NCI-H446 (cell line): ENCODE measurements at regions not wholly inside any gene's neighbourhood (a gene's known extent, or its start where the extent isn't known, plus 50 kb on each side); places are given as distances from the start of the nearest gene placed in this dataset.

Experiments
- DNase-seq, 2 experiments: peaks; one replicate each; lab custom pipeline; 2025; lab: John Stamatoyannopoulos, UW

DNA sequence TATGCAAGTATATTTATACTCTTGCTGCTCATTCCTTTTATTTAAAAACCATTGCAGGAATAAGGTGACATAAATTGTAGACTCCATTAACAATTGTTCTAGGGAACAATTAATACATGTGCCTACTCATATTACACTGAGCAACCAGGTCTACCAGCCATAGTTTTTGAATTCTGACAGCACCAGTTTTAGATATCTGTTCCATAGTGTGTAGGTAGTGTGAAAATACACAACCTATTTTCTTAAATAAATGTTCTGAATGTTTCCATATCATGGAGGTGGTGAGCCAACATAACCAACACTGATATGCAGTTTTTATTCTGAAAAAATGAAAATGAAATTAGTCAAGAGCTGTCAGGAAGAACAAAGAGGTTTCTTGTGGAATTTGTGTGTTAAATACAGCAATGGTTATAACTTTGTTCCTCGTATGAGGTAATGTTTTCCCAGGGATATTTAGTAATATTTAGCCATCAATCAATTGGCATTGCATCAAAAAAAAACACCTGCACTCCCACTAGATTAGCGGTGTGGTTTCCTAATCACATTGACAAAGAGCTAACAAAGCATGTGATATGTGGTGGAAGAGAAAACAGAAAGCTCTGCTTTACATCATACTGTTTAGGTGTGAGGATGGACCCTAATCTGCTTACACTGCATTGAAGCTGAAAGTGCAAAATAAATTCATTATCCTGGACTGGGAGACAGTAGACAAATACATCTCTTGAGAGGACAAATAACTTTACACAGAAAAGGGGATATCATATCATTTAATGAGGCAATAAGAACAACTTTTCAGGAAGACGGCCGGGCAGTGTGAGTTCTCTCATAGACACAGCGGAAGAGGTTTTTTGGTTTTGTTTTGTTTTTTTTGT is 369.5 kb upstream of the THBS1 start:
- DNase-seq: no peak

GRCh38 chr15:39213385-39213840 is 367.5 kb upstream of the THBS1 start:
- no peak for DNase-seq

DNA sequence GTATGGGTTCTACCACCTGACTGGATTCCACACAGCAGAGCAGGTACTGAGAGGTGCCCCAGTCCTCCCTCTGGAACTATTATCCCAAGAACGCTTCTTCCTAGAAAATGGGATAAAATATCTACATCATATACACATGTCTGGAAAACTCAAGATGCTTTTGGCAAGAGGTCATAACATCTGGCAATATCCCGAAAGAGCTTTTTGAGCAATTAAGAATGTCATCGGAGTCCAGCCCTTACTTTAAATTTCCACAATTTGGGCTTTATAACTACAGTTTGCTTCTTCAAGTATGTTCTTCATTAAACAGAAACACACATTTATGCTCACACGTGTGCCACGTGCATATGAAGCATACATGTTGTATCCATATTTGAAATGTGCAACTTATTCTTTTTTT is 365.9 kb upstream of the THBS1 start:
- DNase-seq: no peak

- no peak for DNase-seq
Measured at GRCh38 chr15:39216816-39217215, 364.1 kb upstream of the THBS1 start.

DNA sequence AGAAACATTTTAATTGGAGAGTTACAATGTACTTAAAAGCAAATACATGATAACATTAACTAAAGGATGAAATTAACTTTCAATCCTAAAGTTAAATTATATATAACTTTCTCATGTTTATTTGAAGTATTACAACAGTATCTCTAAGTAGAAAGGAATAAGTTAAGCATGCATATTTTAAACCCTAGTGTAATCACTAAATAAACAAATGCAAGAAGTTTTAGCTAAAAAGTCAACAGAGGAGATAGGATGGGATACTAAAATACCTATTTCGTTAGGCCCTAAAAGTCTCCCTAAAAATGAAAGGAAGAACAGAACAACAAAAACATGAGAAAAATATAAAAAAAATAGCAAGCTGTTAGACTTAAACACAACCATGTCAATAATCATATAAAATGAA is 361.3 kb upstream of the THBS1 start:
- DNase-seq: no peak

GRCh38 chr15:39226169-39226937 is 354.5 kb upstream of the THBS1 start:
- no peak for DNase-seq

- peak in 1 of 2 experiments; percentile 17 for DNase-seq
Measured at GRCh38 chr15:39227001-39227400, 353.9 kb upstream of the THBS1 start.

DNA sequence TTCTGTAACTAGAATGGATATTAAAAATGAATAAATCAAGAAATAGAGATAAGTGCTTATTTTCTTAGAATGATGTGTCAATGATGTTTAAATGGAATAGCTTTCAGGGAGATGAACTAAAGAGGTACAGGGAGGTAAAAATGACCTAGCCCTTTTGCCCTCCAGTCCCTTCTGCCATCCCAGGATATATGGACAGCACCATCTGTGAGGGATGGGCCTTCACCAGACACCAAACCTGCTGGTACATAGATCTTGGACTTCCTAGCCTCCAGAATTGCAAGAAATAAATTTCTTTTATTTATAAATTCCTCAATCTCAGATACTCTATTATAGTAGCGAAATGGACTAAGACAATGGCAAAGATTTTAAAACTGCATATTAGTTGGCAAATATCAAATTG is 352.0 kb upstream of the THBS1 start:
- no peak for DNase-seq

DNA sequence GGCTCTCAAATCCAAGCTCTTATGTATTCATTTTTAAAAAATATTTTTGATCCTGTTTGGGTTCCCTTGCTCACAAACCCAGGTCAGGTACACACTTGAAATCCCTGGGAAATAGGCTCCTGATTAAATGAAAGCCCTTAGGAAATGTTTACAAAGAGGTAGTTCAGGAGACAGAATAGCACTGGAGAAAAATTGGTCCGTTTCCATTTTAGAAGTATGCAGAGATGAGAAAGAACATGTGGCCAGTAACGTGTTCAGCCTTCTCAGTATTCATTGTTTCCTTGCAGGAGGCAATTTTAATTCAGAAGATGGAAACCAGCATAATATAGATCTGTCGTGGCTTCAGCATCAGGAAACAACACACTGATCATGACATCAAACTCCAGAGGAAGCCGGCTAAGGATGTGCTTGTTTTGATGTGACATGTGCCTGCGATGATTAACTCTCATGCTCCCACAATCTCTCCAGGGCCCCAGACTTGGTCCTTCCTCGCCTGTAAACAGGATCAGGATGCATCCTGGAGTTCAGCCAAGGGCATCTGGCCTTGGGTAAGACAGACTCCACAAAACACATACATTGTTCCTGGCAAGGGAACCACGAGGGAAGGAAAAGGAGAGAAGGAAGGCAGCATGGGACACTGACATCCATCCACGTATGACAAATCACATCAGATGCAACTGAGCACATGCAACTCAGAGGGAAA is 350.5 kb upstream of the THBS1 start:
- DNase-seq: peak; percentile 48 to 73

- no peak for DNase-seq
Measured at GRCh38 chr15:39230908-39231285, 350.0 kb upstream of the THBS1 start.

DNA sequence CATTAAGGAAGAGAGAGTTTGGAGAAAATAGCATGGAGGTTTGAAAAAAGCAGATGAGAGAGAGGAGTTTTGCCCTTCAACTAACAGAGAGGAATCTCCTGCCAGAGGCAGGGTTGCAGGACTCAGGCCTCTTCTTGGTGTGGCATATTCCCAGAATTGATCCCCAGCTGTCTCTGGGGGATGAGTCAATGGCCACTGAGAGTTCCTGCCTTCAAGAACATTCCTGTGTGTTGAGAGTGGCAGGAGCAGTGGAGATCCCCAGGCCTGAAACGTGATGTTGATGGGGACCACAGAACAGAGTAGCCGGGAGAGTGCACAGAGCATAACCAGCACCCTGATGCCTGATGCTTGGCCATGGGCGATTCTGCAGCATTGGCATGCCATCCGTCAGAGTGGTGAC is 348.4 kb upstream of the THBS1 start:
- DNase-seq: no peak

- no peak for DNase-seq
Measured at GRCh38 chr15:39235084-39235795, 345.6 kb upstream of the THBS1 start.

GRCh38 chr15:39236375-39236774 is 344.5 kb upstream of the THBS1 start:
- no peak for DNase-seq

DNA sequence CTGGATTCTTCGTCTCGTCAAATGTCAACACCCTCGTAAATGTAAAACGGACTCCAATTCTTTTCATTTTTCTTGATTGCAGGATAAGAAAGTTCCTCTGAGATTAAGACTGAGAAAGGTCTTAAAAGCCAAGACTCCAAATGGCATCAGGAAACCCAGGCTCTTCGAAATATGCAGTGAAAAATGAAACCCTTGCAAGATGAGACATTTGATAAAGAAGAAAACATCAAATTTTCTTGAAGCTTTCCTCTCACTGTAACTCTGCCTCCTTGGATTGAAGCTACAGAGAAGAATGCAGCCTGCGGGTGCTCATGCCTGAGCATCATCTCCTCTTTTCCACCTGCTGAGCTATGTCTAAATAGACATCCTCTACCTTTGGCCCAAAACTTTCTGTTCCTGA is 342.4 kb upstream of the THBS1 start:
- no peak for DNase-seq

DNA sequence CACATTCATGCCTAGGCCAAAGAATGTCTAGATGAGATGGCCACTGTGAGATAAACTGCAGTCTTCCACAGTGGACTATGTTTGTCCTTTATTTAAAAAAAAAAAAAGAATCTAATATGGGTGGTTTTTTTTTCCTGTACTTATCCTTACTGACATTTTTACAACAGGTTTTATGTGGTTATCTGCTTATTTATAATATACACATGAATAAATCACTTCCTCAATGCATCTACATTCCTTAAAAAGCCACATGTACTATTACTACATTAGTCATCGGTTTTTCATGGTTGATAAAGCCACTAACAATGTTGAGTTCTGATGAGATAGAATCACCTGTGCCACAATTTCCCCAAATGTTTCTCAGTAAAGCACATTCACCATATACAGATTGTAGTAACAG is 341.3 kb upstream of the THBS1 start:
- no peak for DNase-seq

GRCh38 chr15:39242345-39242744 is 338.5 kb upstream of the THBS1 start:
- DNase-seq: peak in 1 of 2 experiments; percentile 6

DNA sequence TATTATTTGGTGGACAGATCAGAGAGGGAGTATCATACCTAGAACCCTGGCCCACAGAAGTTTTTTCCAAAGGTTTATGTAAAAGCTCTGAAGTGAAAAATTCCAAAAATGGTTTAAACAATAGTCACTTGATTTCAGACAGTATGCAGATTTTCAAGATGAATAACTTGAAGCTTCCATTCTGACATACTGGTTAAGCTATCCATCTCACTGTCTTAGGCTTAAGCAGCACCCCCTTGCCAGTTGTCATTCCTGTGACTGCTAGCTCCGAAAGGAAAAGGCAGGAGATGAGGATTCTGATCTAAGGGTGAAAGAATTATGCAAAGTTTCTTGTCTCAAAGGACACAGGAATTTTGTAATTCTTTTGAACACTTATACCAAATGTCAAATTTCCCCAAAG is 337.5 kb upstream of the THBS1 start:
- DNase-seq: no peak

- DNase-seq: no peak
Measured at GRCh38 chr15:39244776-39245175, 336.1 kb upstream of the THBS1 start.

GRCh38 chr15:39246523-39246922 is 334.4 kb upstream of the THBS1 start:
- no peak for DNase-seq

DNA sequence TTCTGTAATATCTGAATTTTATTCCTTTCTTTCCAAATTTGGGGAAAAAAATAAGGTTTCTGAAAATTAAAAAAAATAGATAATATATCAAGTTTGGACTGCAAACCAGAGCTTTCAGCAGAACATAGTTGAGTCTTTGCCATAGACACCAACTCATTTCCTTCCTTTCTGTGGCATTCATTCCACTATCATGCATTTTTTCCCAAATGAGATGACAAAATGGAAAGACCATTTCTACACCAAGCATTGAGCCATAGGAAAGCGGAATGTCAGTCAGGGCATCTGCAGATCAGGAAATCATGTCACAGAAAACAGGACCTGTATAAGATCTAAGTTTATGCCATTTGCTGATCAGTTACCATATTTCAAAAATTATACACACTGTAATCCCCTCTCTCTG is 333.3 kb upstream of the THBS1 start:
- DNase-seq: no peak

DNA sequence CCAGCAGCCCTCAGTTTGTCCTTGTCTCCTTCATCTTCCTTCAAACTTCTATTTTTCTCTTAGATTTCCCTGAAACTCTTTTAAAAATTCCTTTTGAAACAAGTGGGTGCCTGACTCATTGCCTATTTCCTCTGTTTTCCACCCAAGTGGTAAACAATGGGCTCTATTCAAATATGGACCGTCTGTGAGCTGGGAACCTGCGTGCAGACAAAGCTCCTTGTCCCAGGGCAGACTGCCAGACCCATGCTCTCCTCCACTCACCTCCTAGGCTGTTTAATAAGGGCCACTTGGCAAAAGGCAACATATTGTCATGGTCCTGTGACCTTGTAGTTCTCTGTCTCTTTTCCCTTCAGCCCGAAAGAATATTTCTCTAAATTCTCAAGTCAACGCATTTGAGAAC is 332.7 kb upstream of the THBS1 start:
- DNase-seq: peak in 1 of 2 experiments; percentile 8

GRCh38 chr15:39250001-39250400 is 330.9 kb upstream of the THBS1 start:
- DNase-seq: no peak
